ENCODE measurements at regions not wholly inside any gene's neighbourhood (a gene's known extent, or its start where the extent isn't known, plus 50 kb on each side); places are given as distances from the start of the nearest gene placed in this dataset.

DNA sequence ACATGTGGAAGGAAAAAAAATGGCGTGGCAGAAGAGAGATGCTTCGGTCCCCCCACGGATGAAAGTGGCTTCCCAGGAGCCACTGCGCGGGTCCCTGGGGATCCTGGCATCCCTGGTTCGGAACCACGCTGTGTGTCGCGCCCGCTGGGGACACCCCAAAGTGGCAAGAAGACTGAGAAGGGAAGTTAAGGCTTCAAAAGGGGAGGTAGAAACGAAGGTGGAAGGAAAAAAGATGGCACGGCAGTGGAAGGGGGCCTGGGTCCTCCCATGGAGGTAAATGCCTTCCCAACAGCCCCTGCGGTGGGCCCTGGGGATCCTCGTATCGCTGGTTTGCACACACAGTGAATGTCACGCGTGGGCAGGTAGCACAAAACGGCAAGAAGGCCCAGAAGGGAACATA is 281.7 kb downstream of the ALG10 start:
- no peak overlapping the region for H3K9ac ChIP-seq (ENCODE audit: low read depth, low read length, poor library complexity, severe bottlenecking)
- no peaks in the 10 kb centered on the region for H3K27me3 ChIP-seq (ENCODE audit: insufficient read depth, low read length, poor library complexity, severe bottlenecking)
- no peak overlapping the region for H3K4me3 ChIP-seq (ENCODE audit: low read length, poor library complexity, severe bottlenecking)
- no peak for TF ChIP-seq EZH2phosphoT487 (IDR thresholded peaks at IDR 0.05; ENCODE audit: borderline replicate concordance)
- TF ChIP-seq, protein P1, sequence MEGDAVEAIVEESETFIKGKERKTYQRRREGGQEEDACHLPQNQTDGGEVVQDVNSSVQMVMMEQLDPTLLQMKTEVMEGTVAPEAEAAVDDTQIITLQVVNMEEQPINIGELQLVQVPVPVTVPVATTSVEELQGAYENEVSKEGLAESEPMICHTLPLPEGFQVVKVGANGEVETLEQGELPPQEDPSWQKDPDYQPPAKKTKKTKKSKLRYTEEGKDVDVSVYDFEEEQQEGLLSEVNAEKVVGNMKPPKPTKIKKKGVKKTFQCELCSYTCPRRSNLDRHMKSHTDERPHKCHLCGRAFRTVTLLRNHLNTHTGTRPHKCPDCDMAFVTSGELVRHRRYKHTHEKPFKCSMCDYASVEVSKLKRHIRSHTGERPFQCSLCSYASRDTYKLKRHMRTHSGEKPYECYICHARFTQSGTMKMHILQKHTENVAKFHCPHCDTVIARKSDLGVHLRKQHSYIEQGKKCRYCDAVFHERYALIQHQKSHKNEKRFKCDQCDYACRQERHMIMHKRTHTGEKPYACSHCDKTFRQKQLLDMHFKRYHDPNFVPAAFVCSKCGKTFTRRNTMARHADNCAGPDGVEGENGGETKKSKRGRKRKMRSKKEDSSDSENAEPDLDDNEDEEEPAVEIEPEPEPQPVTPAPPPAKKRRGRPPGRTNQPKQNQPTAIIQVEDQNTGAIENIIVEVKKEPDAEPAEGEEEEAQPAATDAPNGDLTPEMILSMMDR (conservative IDR thresholded peaks at IDR 0.05; ENCODE audit: low read length), result no peak
- no peaks in the 10 kb centered on the region for H3K9me2 ChIP-seq (replicated peaks; ENCODE audit: low read depth, low read length)
- H3K36me3 ChIP-seq (ENCODE audit: insufficient read depth, low read length), result no peaks in the 10 kb centered on the region
- no peaks in the 10 kb centered on the region for H4K20me1 ChIP-seq (ENCODE audit: insufficient read depth, low read length, poor library complexity, severe bottlenecking)
- H3K4me2 ChIP-seq (ENCODE audit: low read depth, low read length, poor library complexity, severe bottlenecking), result no peak overlapping the region
- no peaks in the 10 kb centered on the region for H3F3A ChIP-seq (ENCODE audit: low read depth)
- H3K9me3 ChIP-seq (ENCODE audit: insufficient read depth, low read depth, low read length), result peaks cover 29% of the 10 kb centered on the region; the same call in 1 of the 2 replicates
- no peak overlapping the region for H2AFZ ChIP-seq (ENCODE audit: low read length)
- no peaks in the 10 kb centered on the region for H3K79me2 ChIP-seq (ENCODE audit: insufficient read depth, low read length)
- H3K4me1 ChIP-seq (ENCODE audit: insufficient read depth, low read length, poor library complexity, severe bottlenecking), result no peaks in the 10 kb centered on the region

DNA sequence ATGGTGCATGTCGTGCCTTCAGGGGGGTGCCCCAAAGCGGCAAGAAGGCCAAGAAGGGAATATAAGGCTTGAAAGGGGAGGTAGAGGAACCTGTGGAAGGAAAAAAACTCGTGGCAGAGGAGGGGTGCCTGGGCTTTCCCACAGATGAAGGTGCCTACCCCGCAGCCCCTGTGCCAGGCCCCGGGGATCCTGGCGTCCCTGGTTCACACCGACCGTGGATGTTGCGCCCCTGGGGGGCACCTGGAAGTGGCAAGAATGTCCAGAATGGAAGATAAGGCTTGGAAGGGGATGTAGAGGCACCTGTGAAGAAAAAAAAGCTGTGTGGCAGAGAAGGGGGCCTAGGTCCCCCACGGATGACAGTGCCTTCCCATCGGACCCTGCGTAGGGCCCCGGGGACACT is 282.2 kb downstream of the ALG10 start:
- no peaks in the 10 kb centered on the region for H3K9me2 ChIP-seq (replicated peaks; ENCODE audit: low read depth, low read length)
- H3K36me3 ChIP-seq (ENCODE audit: insufficient read depth, low read length), result no peaks in the 10 kb centered on the region
- no peak overlapping the region for H3K4me2 ChIP-seq (ENCODE audit: low read depth, low read length, poor library complexity, severe bottlenecking)
- no peaks in the 10 kb centered on the region for H4K20me1 ChIP-seq (ENCODE audit: insufficient read depth, low read length, poor library complexity, severe bottlenecking)
- H3K79me2 ChIP-seq (ENCODE audit: insufficient read depth, low read length), result no peaks in the 10 kb centered on the region
- H3K27me3 ChIP-seq (ENCODE audit: insufficient read depth, low read length, poor library complexity, severe bottlenecking), result no peaks in the 10 kb centered on the region
- no peaks in the 10 kb centered on the region for H3K4me1 ChIP-seq (ENCODE audit: insufficient read depth, low read length, poor library complexity, severe bottlenecking)
- no peak for TF ChIP-seq EZH2phosphoT487 (IDR thresholded peaks at IDR 0.05; ENCODE audit: borderline replicate concordance)
- TF ChIP-seq, protein P1 (conservative IDR thresholded peaks at IDR 0.05; ENCODE audit: low read length), result no peak
- peaks cover 29% of the 10 kb centered on the region; the same call in 1 of the 2 replicates for H3K9me3 ChIP-seq (ENCODE audit: insufficient read depth, low read depth, low read length)
- no peaks in the 10 kb centered on the region for H3F3A ChIP-seq (ENCODE audit: low read depth)
- H3K9ac ChIP-seq (ENCODE audit: low read depth, low read length, poor library complexity, severe bottlenecking), result no peak overlapping the region
- H2AFZ ChIP-seq (ENCODE audit: low read length), result no peak overlapping the region
- no peak overlapping the region for H3K4me3 ChIP-seq (ENCODE audit: low read length, poor library complexity, severe bottlenecking)

DNA sequence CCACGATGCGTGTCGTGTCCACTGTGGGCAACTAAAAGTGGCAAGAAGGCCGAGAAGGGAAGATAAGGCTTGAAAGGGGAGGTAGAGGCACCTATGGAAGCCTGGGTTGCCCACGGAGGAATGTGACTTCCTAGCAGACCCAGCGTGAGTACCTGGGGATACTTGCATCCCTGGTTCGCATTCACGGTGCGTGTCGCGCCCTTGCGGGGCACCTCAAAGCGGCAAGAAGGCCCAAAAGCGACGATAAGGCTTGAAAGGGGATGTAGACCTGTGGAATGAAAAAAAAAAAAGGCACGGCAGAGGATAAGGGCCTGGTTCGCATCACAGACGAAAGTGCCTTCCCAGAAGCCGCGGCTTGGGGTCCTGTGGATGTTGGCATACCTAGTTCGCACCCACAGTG is 282.9 kb downstream of the ALG10 start:
- Histone ChIP-seq H3K27me3 (ENCODE audit: insufficient read depth, low read length, poor library complexity, severe bottlenecking) (no peaks in the 10 kb centered on the region), H3K9ac (ENCODE audit: low read depth, low read length, poor library complexity, severe bottlenecking) (no peak overlapping the region), H3K9me2 (replicated peaks; ENCODE audit: low read depth, low read length) (no peaks in the 10 kb centered on the region), H3K36me3 (ENCODE audit: insufficient read depth, low read length) (no peaks in the 10 kb centered on the region), H3K9me3 (ENCODE audit: insufficient read depth, low read depth, low read length) (peaks cover 29% of the 10 kb centered on the region; the same call in 1 of the 2 replicates), H3F3A (ENCODE audit: low read depth) (no peaks in the 10 kb centered on the region), H3K4me1 (ENCODE audit: insufficient read depth, low read length, poor library complexity, severe bottlenecking) (no peaks in the 10 kb centered on the region), H4K20me1 (ENCODE audit: insufficient read depth, low read length, poor library complexity, severe bottlenecking) (no peaks in the 10 kb centered on the region), H2AFZ (ENCODE audit: low read length) (no peak overlapping the region), H3K4me3 (ENCODE audit: low read length, poor library complexity, severe bottlenecking) (no peak overlapping the region), H3K4me2 (ENCODE audit: low read depth, low read length, poor library complexity, severe bottlenecking) (no peak overlapping the region), H3K79me2 (ENCODE audit: insufficient read depth, low read length) (no peaks in the 10 kb centered on the region)
- no peak for TF ChIP-seq EZH2phosphoT487 (IDR thresholded peaks at IDR 0.05; ENCODE audit: borderline replicate concordance)
- TF ChIP-seq, protein P1 (conservative IDR thresholded peaks at IDR 0.05; ENCODE audit: low read length), result no peak

All from Loucy (cell line).